Sigmoid colon (tissue), 4 donors: ENCODE measurements at regions not wholly inside any gene's neighbourhood (a gene's known extent, or its start where the extent isn't known, plus 50 kb on each side); places are given as distances from the start of the nearest gene placed in this dataset.

Source experiments
- CTCF ChIP-seq, 4 experiments: fragments of 450-650 bp in 3 of 4; fragments of 200-600 bp in 1 of 4; IDR thresholded peaks; one replicate each; pipeline ENCODE4 v1.5.1; 2016 to 2019; ENCODE audit warnings: antibody characterized with exemption in 4 of 4, mild to moderate bottlenecking in 3 of 4, moderate library complexity in 2 of 4
- POLR2A ChIP-seq, 2 donors: fragments of 450-650 bp; IDR thresholded peaks; one replicate each; pipeline ENCODE4 v1.6.1; 2016; ENCODE audit warnings: antibody characterized with exemption in 2 of 2, mild to moderate bottlenecking in 2 of 2, moderate library complexity in 2 of 2
- POLR2AphosphoS5 ChIP-seq, 4 donors: sonication (generic); formaldehyde crosslinking; IDR thresholded peaks; one replicate each; pipeline ENCODE4 v1.6.1; 2017; ENCODE audit warnings: antibody characterized with exemption in 4 of 4

GRCh38 chr2:22027345-22028005, 903.7 kb downstream of the TDRD15 start:
- no peak for TF ChIP-seq CTCF (IDR thresholded peaks at IDR 0.05)
- no peak for TF ChIP-seq POLR2AphosphoS5 (IDR thresholded peaks at IDR 0.05)
- no peak for TF ChIP-seq POLR2A (IDR thresholded peaks at IDR 0.05)
